Activated naive CD4-positive, alpha-beta T cell (primary cell): ENCODE measurements at regions not wholly inside any gene's neighbourhood (a gene's known extent, or its start where the extent isn't known, plus 50 kb on each side); places are given as distances from the start of the nearest gene placed in this dataset.

ENCODE experiments used
- DNase-seq, 4 experiments: peaks; one replicate each; lab custom pipeline; 2025; lab: John Stamatoyannopoulos, UW

GRCh38 chr3:104556372-104557078 is 810.2 kb upstream of the ALCAM start:
- no peak for DNase-seq

GRCh38 chr3:104561324-104561723 is 805.4 kb upstream of the ALCAM start:
- no peak for DNase-seq

- peak in 3 of 4 experiments; percentile 5 to 30 (median 14) for DNase-seq
These were observed 802.6 kb upstream of the ALCAM start for GRCh38 chr3:104564045-104564643.

GRCh38 chr3:104566054-104566453 is 800.7 kb upstream of the ALCAM start:
- DNase-seq: no peak

GRCh38 chr3:104575634-104576033 is 791.1 kb upstream of the ALCAM start:
- DNase-seq: no peak

DNA sequence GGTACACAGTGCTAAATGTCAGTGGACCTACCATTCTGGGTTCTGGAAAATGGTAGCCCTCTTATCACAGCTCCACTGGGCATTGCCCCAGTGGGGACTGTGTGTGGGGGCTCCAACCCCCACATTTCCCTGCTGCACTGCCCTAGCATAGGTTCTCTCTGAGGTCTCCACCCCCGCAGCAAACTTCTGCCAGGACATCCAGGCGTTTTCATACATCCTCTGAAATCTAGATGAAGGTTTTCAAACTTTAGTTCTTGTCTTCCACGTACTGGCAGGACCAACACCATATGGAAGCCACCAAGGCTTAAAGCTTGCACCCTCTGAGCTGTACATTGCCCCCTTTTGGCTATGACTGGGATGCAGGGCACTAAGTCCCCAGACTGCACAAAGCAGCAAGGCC is 788.2 kb upstream of the ALCAM start:
- no peak for DNase-seq

GRCh38 chr3:104582092-104582491 is 784.6 kb upstream of the ALCAM start:
- DNase-seq: no peak

GRCh38 chr3:104584682-104585081 is 782.0 kb upstream of the ALCAM start:
- no peak for DNase-seq

GRCh38 chr3:104586344-104586743 is 780.4 kb upstream of the ALCAM start:
- DNase-seq: no peak

DNA sequence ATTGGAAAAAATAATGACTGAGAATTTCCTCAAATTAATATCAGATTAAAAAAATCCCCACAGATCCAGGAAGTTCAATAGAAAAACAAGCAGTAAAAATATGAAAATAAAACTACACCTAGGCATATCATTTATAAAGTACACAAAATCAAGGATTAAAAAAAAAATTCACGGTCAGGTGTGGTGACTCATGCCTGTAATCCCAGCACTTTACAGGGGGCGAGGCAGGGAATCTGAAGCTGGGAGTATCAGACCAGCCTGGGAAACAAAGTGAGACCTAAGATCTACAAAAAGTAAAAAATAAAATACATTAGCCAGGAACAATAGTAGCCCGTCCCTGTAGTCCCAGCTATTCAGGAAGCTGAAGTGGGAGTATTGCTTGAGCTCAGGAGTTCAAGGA is 778.3 kb upstream of the ALCAM start:
- no peak for DNase-seq

GRCh38 chr3:104591776-104592175 is 774.9 kb upstream of the ALCAM start:
- DNase-seq: no peak

GRCh38 chr3:104594491-104594890 is 772.2 kb upstream of the ALCAM start:
- DNase-seq: no peak

- DNase-seq: no peak
These were observed 770.7 kb upstream of the ALCAM start for GRCh38 chr3:104596054-104596453.

- DNase-seq: no peak
These were observed 770.2 kb upstream of the ALCAM start for GRCh38 chr3:104596551-104596950.

DNA sequence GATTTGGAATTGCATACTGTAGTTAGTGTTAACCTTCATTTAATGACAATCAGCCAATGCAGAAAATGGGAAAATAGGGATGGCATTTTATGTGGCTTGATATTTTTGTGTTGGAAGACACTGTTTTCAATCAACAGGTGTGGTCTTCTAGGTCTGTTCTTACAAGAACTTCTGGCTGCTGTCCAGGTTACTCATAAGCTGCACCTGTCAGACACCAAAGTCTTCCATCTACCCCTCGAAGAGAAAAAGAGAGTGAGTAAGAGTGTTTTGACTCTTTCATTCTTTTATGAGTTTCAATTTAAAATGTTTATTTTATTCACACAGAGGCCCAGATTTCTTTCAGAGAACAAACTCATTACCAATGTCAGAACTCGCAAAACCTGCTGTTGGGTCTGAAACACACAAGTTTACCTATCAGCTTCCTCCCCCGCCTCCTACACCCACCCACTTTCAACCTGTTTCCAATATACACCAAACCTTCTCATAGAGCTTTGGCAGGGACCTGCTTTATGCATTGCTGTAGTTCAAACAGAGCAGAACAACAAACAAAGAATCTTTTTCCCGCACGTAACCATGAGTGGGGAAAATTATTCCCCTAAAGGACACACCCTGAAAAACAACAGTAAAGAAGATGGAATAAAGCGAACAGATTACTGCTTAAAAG is 767.7 kb upstream of the ALCAM start:
- DNase-seq: no peak

GRCh38 chr3:104604326-104605010 is 762.2 kb upstream of the ALCAM start:
- DNase-seq: no peak

GRCh38 chr3:104606812-104607211 is 759.9 kb upstream of the ALCAM start:
- DNase-seq: no peak

DNA sequence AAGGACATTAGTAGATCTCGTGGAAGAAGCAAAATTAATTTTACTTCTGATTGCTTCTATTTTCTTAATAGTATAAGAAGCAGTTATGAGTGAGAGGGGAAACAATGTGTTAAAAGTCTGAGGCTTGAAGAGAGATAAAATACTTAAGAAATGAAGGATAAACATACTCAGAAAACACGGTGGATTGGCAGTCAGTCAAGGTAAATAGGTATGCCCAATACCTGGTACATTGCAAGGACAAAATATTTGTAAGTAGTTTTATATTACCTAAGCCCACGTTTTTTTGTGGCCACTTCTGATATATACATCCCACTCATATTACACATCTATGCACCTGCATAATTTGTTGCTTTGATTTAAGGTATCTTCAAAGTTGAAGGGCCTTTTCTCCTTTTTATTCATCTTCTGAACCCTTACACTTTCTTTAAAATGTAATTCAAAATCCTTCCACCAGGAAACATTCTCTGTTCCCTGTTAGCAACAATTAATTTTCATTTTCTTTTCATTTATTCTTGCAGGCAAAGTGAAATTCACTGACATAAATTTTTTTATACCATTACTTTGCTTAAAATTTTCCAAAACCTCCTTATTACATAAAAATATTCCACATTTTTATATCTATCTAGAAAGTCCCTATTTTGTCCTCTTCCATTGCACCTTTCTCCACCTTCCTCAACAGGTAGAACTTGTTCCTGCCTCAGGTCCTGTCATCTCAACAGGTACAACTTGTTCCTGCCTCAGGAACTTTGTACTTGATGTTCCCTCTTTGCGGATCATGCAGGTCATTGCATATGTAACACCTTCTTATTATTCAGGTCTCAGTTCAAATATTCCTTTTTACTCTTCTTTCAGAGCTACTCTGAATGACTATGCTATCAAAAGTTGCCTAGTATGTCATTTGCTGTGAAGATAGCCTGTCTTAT is 755.7 kb upstream of the ALCAM start:
- no peak for DNase-seq

DNA sequence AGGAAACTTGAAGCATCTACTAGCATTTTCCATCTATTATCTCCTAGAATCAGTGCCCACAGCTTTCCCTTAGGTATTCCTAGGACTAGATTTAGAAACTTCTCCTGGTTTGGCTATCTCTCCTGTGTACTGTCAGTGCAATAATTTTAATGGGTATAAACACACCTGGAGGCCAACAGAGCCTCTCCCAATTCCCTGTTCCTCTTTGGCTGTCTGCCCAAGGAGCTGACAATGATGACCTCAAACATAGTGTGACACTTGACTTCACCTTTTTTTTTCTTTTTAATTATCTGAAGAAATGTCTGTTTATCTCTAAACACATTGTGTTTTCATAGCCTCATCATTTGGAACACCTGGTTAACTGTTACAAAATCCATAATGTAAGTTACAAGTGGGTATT is 754.5 kb upstream of the ALCAM start:
- DNase-seq: no peak

DNA sequence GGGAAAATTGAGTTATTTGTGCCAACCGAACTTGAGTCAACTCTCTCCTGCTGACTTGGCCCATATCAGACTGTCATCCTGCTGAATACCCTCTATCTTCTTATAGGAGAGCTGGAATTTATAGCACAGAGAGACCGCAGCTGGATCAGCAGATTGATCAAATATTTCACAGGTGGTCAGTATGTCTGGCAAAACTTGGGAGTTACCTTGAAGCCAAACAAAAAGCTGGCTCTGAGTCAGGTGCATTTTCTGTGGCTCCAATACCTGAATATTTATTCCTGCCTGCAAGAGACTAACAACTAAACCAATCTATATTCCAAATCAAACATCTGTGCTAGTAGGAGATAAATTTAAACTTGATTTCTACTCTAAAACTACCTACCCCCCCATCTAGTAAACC is 752.1 kb upstream of the ALCAM start:
- DNase-seq: no peak

GRCh38 chr3:104628185-104628789 is 738.4 kb upstream of the ALCAM start:
- no peak for DNase-seq
